K562 (cell line): ENCODE measurements at regions not wholly inside any gene's neighbourhood (a gene's known extent, or its start where the extent isn't known, plus 50 kb on each side); places are given as distances from the start of the nearest gene placed in this dataset.

Experiments
- ATAC-seq: fragments of 200-7000 bp; cut with Tn5 transposase; 3 replicates; pipeline ENCODE4 v1.9.1; 2020; ENCODE audit warnings: moderate library complexity
- BruUV-seq: library from RNA; stranded (reverse); fragments of 400-500 nt; replicated peaks from 2 replicates; lab custom pipeline; 2021; lab: Mats Ljungman, UMichigan
- CTCF ChIA-PET: fragments of 300-600 bp; formaldehyde crosslinking; extraction: SDS; loops from one replicate; lab custom pipeline; 2021; ENCODE audit warnings: low intra/inter-chr PET ratio; lab: Yijun Ruan, JAX
- POLR2A ChIA-PET: fragments of 300-600, 350-650 bp; sonication (Branson Sonifier 250); formaldehyde crosslinking; extraction: SDS; loops from one replicate; lab custom pipeline; 2021; ENCODE audit warnings: antibody characterized with exemption, inconsistent platforms; lab: Yijun Ruan, JAX
- DNase-seq, 4 experiments: peaks; one replicate each; pipeline versions ENCODE4 v3.0.0 to v3.0.0-alpha.2; 2011 to 2018; ENCODE audit warnings: low spot score in 3 of 4, mixed read lengths in 3 of 4; ENCODE audit errors: extremely low read depth in 1 of 4
- FAIRE-seq: peaks from 2 replicates; lab custom pipeline; 2011; peaks lifted over from hg19 to GRCh38; lab: Jason Lieb, UNC
- H2AFZ ChIP-seq: 2 replicates; pipeline ENCODE4 v1.6.0; 2011; ENCODE audit warnings: low read depth, low read length, control low read depth, inconsistent platforms
- H3K27ac ChIP-seq: fragments of 200-600 bp; 3 replicates; pipeline ENCODE4 v1.8.0; 2011; ENCODE audit warnings: low read depth, mild to moderate bottlenecking, control low read depth, inconsistent platforms, low read length, moderate library complexity, mixed read lengths; ENCODE audit errors: extremely low read depth
- H3K27me3 ChIP-seq, 2 experiments: fragments of 300-600 bp in 1 of 2; 2 replicates in 1 of 2; 3 replicates in 1 of 2; pipeline versions ENCODE4 v1.6.0 to v1.8.0; 2011; ENCODE audit warnings: inconsistent platforms in 2 of 2, low read length in 2 of 2, mild to moderate bottlenecking in 1 of 2, mixed read lengths in 1 of 2, moderate library complexity in 1 of 2; ENCODE audit not compliant: control insufficient read depth in 2 of 2, insufficient read depth in 2 of 2
- H3K36me3 ChIP-seq: fragments of 300-600 bp; 3 replicates; pipeline ENCODE4 v1.8.0; 2011; ENCODE audit warnings: mild to moderate bottlenecking, low read length, inconsistent platforms; ENCODE audit not compliant: control insufficient read depth, insufficient read depth
- H3K4me1 ChIP-seq, 2 experiments: fragments of 200-600 bp in 1 of 2; replicated peaks in 1 of 2; 2 replicates in 1 of 2; 3 replicates in 1 of 2; pipeline versions ENCODE4 v1.5.1 to v1.8.0; 2011; ENCODE audit warnings: inconsistent platforms in 2 of 2, low read length in 2 of 2, mild to moderate bottlenecking in 1 of 2, mixed read lengths in 1 of 2, moderate library complexity in 1 of 2; ENCODE audit not compliant: control insufficient read depth in 2 of 2, insufficient read depth in 2 of 2
- H3K4me2 ChIP-seq: 2 replicates; pipeline ENCODE4 v1.6.1; 2011; ENCODE audit warnings: low read length, control low read depth, inconsistent platforms, mixed read lengths; ENCODE audit not compliant: insufficient read depth
- H3K4me3 ChIP-seq: fragments of 200-600 bp; sonication (generic), shearing (Covaris generic); 2 replicates; pipeline ENCODE4 v1.5.1; 2016; ENCODE audit warnings: control low read depth, inconsistent platforms
- H3K79me2 ChIP-seq: fragments of 200-600 bp; 3 replicates; pipeline ENCODE4 v1.8.0; 2011; ENCODE audit warnings: low read length, inconsistent platforms; ENCODE audit not compliant: control insufficient read depth, insufficient read depth
- H3K9ac ChIP-seq, 2 experiments: 2 replicates each; pipeline versions ENCODE4 v1.6.0 to v1.6.1; 2011; ENCODE audit warnings: low read depth in 2 of 2, low read length in 2 of 2, control low read depth in 1 of 2, inconsistent platforms in 1 of 2, mild to moderate bottlenecking in 1 of 2, mixed read lengths in 1 of 2; ENCODE audit not compliant: insufficient read depth in 1 of 2
- H3K9me1 ChIP-seq: one replicate; pipeline ENCODE4 v1.6.0; 2011; ENCODE audit warnings: inconsistent platforms, mild to moderate bottlenecking, low read length, moderate library complexity; ENCODE audit not compliant: control insufficient read depth, insufficient read depth
- H3K9me3 ChIP-seq: replicated peaks from 2 replicates; pipeline ENCODE4 v1.5.1; 2011; ENCODE audit warnings: low read depth, low read length, inconsistent platforms; ENCODE audit not compliant: control insufficient read depth, insufficient read depth
- H4K20me1 ChIP-seq: replicated peaks from 2 replicates; pipeline ENCODE4 v1.6.1; 2011; ENCODE audit warnings: low read length, inconsistent platforms, mixed read lengths; ENCODE audit not compliant: control insufficient read depth, insufficient read depth
- BCOR ChIP-seq: fragments of 450-650 bp; IDR thresholded peaks from 2 replicates; pipeline ENCODE4 v1.6.1; 2016
- BMI1 ChIP-seq: fragments of 150-350 bp; IDR thresholded peaks from 2 replicates; pipeline ENCODE4 v1.6.1; 2014; ENCODE audit warnings: low read length
- CBX3 ChIP-seq, 2 experiments: IDR thresholded peaks; 1 replicate in 1 of 2; 2 replicates in 1 of 2; pipeline ENCODE4 v1.6.1; 2012; ENCODE audit warnings: inconsistent platforms in 2 of 2, low read length in 2 of 2, borderline replicate concordance in 1 of 2, control low read depth in 1 of 2
- MAFF ChIP-seq: IDR thresholded peaks from 2 replicates; pipeline ENCODE4 v1.6.1; 2012; ENCODE audit warnings: low read length, improper control_type of control experiment
- MCM3 ChIP-seq: fragments of 450-650 bp; IDR thresholded peaks from 2 replicates; pipeline ENCODE4 v1.6.1; 2016
- MYC ChIP-seq, 2 experiments: fragments of 250-450 bp in 1 of 2; sonication (Bioruptor Pico) in 1 of 2; IDR thresholded peaks; 2 replicates each; pipeline versions ENCODE4 v1.5.1 to v1.6.1; 2012 to 2021; ENCODE audit warnings: low read depth in 2 of 2, borderline replicate concordance in 1 of 2, improper control_type of control experiment in 1 of 2, low read length in 1 of 2, mild to moderate bottlenecking in 1 of 2, moderate library complexity in 1 of 2
- RBM17 ChIP-seq: fragments of 200-400 bp; formaldehyde crosslinking; IDR thresholded peaks from 2 replicates; pipeline ENCODE4 v1.6.1; 2017; ENCODE audit warnings: low read depth, mild to moderate bottlenecking, low read length, borderline replicate concordance
- RBM25 ChIP-seq: fragments of 200-400 bp; formaldehyde crosslinking; IDR thresholded peaks from 2 replicates; pipeline ENCODE4 v1.6.1; 2018; ENCODE audit warnings: low read length, low read depth, moderate library complexity; ENCODE audit not compliant: severe bottlenecking
- TRIM28 ChIP-seq: fragments of 450-650 bp; IDR thresholded peaks from 2 replicates; pipeline ENCODE4 v1.6.1; 2017
- ZFP30 ChIP-seq: fragments of 250-450 bp; sonication (Bioruptor Pico); IDR thresholded peaks from 2 replicates; pipeline ENCODE4 v1.8.0; 2022; ENCODE audit warnings: moderate library complexity, mild to moderate bottlenecking, inconsistent platforms, borderline replicate concordance
- ZNF76 ChIP-seq: fragments of 250-450 bp; sonication (Bioruptor Pico); IDR thresholded peaks from 2 replicates; pipeline ENCODE4 v1.4.0; 2020; ENCODE audit warnings: mild to moderate bottlenecking, moderate library complexity, borderline replicate concordance
- WGBS: fragments of 100-300 bp; shearing (Covaris generic); methylation state at CpG from one replicate; pipeline ENCODE4 v1.1.6; 2016; ENCODE audit warnings: low coverage, mixed read lengths; ENCODE audit not compliant: insufficient coverage; ENCODE audit errors: missing lambda C conversion rate; 5-methylcytosine and 5-hydroxymethylcytosine counted together
- in situ Hi-C: fragments of 300-500 bp; cut with MboI; formaldehyde crosslinking; loops from 4 replicates; pipeline ENCODE4 v1.15.0; 2018; ENCODE audit warnings: inconsistent platforms, mixed read lengths
- intact Hi-C: fragments of 100-400 bp; cut with micrococcal nuclease; formaldehyde crosslinking; loops from 2 replicates; pipeline ENCODE4 v1.14.2; 2022
- TF ChIP-seq, protein P1 (sequence below): fragments of 250-450 bp; sonication (Bioruptor Pico); IDR thresholded peaks from 2 replicates; pipeline ENCODE4 v1.5.0; 2020; ENCODE audit warnings: mild to moderate bottlenecking

DNA sequence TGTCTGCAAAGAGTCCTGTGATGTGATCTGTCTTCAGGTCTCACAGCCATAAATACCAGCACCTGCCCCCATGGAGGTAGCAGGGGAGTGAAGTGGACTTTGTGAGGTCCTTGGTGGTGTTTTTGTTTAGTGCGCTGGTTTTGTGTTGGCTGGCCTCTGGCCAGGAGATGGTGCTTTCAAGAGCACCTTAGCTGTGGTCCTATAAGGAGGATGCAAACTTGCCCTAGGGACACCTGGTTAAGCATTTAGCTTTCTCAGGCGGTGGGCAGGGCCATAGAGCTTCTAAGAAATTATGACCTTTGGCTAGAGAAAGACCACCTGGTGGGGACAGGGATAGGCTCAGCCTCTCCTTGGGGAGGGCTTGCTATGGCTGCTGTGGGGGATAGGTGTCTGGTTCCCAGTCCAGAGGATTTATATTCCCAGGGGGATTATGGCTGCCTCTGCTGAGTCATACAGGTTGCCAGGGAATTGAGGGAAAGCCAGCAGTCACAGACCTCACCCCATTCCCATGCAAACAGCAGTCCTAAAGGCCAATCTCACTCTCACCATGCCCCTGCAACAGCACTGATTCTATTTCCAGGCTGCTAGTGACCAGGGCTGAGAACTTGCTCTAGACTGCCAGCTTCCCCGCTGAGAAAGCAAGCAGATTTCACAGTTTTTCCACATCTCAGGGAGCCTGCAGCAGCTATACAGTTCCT, 259.3 kb downstream of the TFAP2B start:
- Histone ChIP-seq H3K36me3 (no peaks in the 10 kb centered on the region), H3K9me1 (no peaks in the 10 kb centered on the region), H3K27me3 (no peaks in the 10 kb centered on the region), H3K27ac (no peak overlapping the region), H3K9ac (no peak overlapping the region; a peak in 1 of 4 replicates), H3K4me3 (no peak overlapping the region), H4K20me1 (no peaks in the 10 kb centered on the region), H3K79me2 (no peaks in the 10 kb centered on the region), H2AFZ (0 out of 2 replicates have a peak overlapping the region, but pooled peaks have one; percentile 48), H3K4me1 (no peaks in the 10 kb centered on the region), H3K9me3 (no peaks in the 10 kb centered on the region), H3K4me2 (no peak overlapping the region)
- ATAC-seq, result no peak
- ChIA-PET CTCF (no interaction called here), POLR2A (interaction anchor here (0.8 kb wide), 1 partner anchor 18 kb away, joined by 3 read pairs; no protein-coding TSS in a partner anchor)
- no peak for FAIRE-seq
- intact Hi-C loops (no loop called here), in situ Hi-C loops (no loop called here)
- BruUV-seq, result no TSS peak
- TF ChIP-seq MAFF, result no peak
- no peak for DNase-seq
- 51% methylated on average over 3 of the region's 3 CpGs for WGBS

DNA sequence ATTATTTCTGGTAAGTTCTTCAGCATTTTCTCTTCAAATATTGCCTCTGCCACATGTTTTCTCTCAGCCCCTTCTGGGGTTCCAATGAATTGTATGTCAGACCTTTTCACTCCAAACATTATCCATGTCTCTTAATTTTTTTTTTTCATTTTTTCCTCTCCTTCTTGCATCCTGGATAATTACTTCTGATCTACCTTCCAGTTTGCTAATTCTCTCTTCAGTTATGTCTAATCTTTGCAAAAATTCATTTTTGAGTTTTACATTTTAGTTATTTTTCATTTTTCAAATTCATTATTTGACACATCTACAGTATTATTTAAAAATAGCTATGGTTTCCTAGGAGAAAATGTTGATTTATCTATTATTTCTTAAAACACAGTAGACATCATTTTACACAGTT, 271.7 kb downstream of the TFAP2B start:
- no peak for FAIRE-seq
- CTCF ChIA-PET, result no interaction called here
- intact Hi-C loops, result no loop called here
- TF ChIP-seq MYC (IDR thresholded peaks at IDR 0.05; ENCODE audit: low read depth, low read length) (no peak), MYC (CRISPR knock-in tag; IDR thresholded peaks at IDR 0.05; ENCODE audit: borderline replicate concordance, low read depth) (no peak), BMI1 (no peak), RBM25 (peak; percentile 51), ZFP30 (CRISPR knock-in tag) (peak; percentile 79; the same call in 1 of the 2 replicates), CBX3 (IDR thresholded peaks at IDR 0.05; ENCODE audit: borderline replicate concordance in 1 of 2, low read length in 2 of 2) (peak in 1 of 2 experiments; percentile 94; a peak in 2 of 3 replicates), MCM3 (no peak), ZNF76 (CRISPR knock-in tag) (no peak), RBM17 (no peak), BCOR (0 out of 2 replicates have a peak, but pooled peaks have one; percentile 29), TRIM28 (peak; percentile 87)
- TF ChIP-seq, protein P1, sequence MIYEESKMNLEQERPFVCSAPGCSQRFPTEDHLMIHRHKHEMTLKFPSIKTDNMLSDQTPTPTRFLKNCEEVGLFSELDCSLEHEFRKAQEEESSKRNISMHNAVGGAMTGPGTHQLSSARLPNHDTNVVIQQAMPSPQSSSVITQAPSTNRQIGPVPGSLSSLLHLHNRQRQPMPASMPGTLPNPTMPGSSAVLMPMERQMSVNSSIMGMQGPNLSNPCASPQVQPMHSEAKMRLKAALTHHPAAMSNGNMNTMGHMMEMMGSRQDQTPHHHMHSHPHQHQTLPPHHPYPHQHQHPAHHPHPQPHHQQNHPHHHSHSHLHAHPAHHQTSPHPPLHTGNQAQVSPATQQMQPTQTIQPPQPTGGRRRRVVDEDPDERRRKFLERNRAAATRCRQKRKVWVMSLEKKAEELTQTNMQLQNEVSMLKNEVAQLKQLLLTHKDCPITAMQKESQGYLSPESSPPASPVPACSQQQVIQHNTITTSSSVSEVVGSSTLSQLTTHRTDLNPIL (CRISPR knock-in tag), result no peak

More for the DNA sequence above, 271.7 kb downstream of the TFAP2B start:
- no peak overlapping the region for H3K4me2 ChIP-seq
- H4K20me1 ChIP-seq, result no peaks in the 10 kb centered on the region
- H2AFZ ChIP-seq, result no peak overlapping the region
- H3K9me1 ChIP-seq, result no peaks in the 10 kb centered on the region
- no peaks in the 10 kb centered on the region for H3K4me1 ChIP-seq
- H3K27ac ChIP-seq, result no peak overlapping the region
- H3K79me2 ChIP-seq, result no peaks in the 10 kb centered on the region
- no peaks in the 10 kb centered on the region for H3K27me3 ChIP-seq
- POLR2A ChIA-PET, result no interaction called here
- no peaks in the 10 kb centered on the region for H3K36me3 ChIP-seq
- no TSS peak for BruUV-seq
- H3K9ac ChIP-seq, result no peak overlapping the region
- H3K4me3 ChIP-seq, result no peak overlapping the region
- ATAC-seq (no peak), DNase-seq (no peak)
- in situ Hi-C loops, result no loop called here
- H3K9me3 ChIP-seq, result peaks cover 6% of the 10 kb centered on the region; the same call in 1 of the 2 replicates
